Bronchial epithelial cell (primary cell): ENCODE measurements at regions not wholly inside any gene's neighbourhood (a gene's known extent, or its start where the extent isn't known, plus 50 kb on each side); places are given as distances from the start of the nearest gene placed in this dataset.

Experiments
- DNase-seq: peaks from one replicate; pipeline ENCODE4 v3.0.0-alpha.2; 2010; ENCODE audit warnings: low read depth
- FAIRE-seq: peaks from 2 replicates; lab custom pipeline; 2011; peaks lifted over from hg19 to GRCh38; lab: Jason Lieb, UNC
- H3K27me3 ChIP-seq: 2 replicates; pipeline ENCODE4 v1.5.1; 2011; ENCODE audit warnings: low read length; ENCODE audit not compliant: control insufficient read depth, insufficient read depth
- H3K36me3 ChIP-seq: 2 replicates; pipeline ENCODE4 v1.5.1; 2011; ENCODE audit warnings: low read length; ENCODE audit not compliant: control insufficient read depth, insufficient read depth
- H3K4me3 ChIP-seq: 2 replicates; pipeline ENCODE4 v1.5.1; 2011; ENCODE audit warnings: mild to moderate bottlenecking, low read depth, low read length, control low read depth
- TF ChIP-seq, protein P1 (sequence below): IDR thresholded peaks from 2 replicates; pipeline ENCODE4 v1.5.1; 2011; ENCODE audit warnings: mild to moderate bottlenecking, moderate library complexity, low read length, control low read depth, inconsistent platforms; ENCODE audit not compliant: insufficient read depth, severe bottlenecking

GRCh38 chr13:112178769-112179168 lies 111.8 kb downstream of the SOX1 start:
- Histone ChIP-seq H3K4me3 (no peak overlapping the region), H3K36me3 (no peaks in the 10 kb centered on the region), H3K27me3 (no peaks in the 10 kb centered on the region)
- TF ChIP-seq, protein P1, sequence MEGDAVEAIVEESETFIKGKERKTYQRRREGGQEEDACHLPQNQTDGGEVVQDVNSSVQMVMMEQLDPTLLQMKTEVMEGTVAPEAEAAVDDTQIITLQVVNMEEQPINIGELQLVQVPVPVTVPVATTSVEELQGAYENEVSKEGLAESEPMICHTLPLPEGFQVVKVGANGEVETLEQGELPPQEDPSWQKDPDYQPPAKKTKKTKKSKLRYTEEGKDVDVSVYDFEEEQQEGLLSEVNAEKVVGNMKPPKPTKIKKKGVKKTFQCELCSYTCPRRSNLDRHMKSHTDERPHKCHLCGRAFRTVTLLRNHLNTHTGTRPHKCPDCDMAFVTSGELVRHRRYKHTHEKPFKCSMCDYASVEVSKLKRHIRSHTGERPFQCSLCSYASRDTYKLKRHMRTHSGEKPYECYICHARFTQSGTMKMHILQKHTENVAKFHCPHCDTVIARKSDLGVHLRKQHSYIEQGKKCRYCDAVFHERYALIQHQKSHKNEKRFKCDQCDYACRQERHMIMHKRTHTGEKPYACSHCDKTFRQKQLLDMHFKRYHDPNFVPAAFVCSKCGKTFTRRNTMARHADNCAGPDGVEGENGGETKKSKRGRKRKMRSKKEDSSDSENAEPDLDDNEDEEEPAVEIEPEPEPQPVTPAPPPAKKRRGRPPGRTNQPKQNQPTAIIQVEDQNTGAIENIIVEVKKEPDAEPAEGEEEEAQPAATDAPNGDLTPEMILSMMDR: no peak
- DNase-seq (no peak), FAIRE-seq (no peak)

DNA sequence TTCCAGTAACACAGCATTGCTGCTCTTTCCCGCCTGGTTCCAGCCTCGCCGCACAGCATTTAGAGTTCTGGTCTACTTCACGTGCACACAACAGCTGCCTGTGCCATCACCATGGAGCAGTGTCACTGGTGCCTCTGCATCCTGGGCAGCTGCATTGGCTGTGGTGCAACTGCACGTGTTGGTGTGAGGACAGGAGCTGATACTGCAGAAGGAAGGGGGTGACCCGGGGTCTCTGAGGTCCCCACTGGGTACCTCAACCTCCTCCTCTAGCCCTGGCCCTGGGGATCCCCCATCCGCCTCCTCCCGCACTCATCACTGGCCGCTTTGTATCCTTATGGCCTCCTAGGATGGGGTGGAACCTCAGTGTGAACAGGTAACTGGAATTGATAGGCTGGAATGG lies 112.5 kb downstream of the SOX1 start:
- no peak for FAIRE-seq
- no peak for DNase-seq
- TF ChIP-seq, protein P1: no peak
- no peaks in the 10 kb centered on the region for H3K27me3 ChIP-seq
- H3K36me3 ChIP-seq: no peaks in the 10 kb centered on the region
- H3K4me3 ChIP-seq: no peak overlapping the region

GRCh38 chr13:112179995-112180394 lies 113.0 kb downstream of the SOX1 start:
- Histone ChIP-seq H3K36me3 (no peaks in the 10 kb centered on the region), H3K27me3 (no peaks in the 10 kb centered on the region), H3K4me3 (no peak overlapping the region)
- FAIRE-seq (no peak), DNase-seq (no peak)
- TF ChIP-seq, protein P1: no peak

GRCh38 chr13:112181336-112182067 lies 114.6 kb downstream of the SOX1 start:
- H3K36me3 ChIP-seq: no peaks in the 10 kb centered on the region
- no peak for FAIRE-seq
- H3K27me3 ChIP-seq: no peaks in the 10 kb centered on the region
- DNase-seq: no peak
- H3K4me3 ChIP-seq: no peak overlapping the region
- TF ChIP-seq, protein P1: no peak

- H3K4me3 ChIP-seq: no peak overlapping the region
- no peak for FAIRE-seq
These were observed 115.3 kb downstream of the SOX1 start for GRCh38 chr13:112182251-112182650.

More at GRCh38 chr13:112182251-112182650, 115.3 kb downstream of the SOX1 start:
- no peak for DNase-seq
- TF ChIP-seq, protein P1: no peak
- no peaks in the 10 kb centered on the region for H3K36me3 ChIP-seq
- no peaks in the 10 kb centered on the region for H3K27me3 ChIP-seq
